ENCODE measurements at regions not wholly inside any gene's neighbourhood (a gene's known extent, or its start where the extent isn't known, plus 50 kb on each side); places are given as distances from the start of the nearest gene placed in this dataset.

DNA sequence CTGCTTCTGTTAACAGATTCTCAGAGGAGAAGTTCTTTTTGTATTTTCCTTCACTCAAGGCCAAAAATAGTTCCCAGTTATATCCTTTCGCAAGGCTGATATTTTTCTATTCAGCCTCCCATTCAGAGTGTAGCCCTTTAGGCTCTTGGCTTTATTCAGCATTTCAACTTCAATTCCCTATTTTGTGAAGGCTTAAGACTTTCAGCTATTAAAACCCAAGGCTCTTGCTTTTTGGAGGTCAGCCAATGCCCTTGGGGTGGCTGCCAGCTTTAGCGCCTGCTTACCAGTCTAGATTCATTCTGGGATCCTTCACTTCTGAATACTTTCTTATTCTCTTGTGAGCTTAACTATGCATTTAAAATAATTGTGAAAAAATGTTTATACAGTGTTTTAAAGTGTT, 57.3 kb upstream of the ADGRA3 start:
- no peak overlapping the region for H3K4me3 ChIP-seq (ENCODE audit: control insufficient read depth, low read depth, low read length)
- no peak for DNase-seq (ENCODE audit: low read depth)
- TF ChIP-seq, protein P1, sequence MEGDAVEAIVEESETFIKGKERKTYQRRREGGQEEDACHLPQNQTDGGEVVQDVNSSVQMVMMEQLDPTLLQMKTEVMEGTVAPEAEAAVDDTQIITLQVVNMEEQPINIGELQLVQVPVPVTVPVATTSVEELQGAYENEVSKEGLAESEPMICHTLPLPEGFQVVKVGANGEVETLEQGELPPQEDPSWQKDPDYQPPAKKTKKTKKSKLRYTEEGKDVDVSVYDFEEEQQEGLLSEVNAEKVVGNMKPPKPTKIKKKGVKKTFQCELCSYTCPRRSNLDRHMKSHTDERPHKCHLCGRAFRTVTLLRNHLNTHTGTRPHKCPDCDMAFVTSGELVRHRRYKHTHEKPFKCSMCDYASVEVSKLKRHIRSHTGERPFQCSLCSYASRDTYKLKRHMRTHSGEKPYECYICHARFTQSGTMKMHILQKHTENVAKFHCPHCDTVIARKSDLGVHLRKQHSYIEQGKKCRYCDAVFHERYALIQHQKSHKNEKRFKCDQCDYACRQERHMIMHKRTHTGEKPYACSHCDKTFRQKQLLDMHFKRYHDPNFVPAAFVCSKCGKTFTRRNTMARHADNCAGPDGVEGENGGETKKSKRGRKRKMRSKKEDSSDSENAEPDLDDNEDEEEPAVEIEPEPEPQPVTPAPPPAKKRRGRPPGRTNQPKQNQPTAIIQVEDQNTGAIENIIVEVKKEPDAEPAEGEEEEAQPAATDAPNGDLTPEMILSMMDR (IDR thresholded peaks at IDR 0.05; ENCODE audit: control insufficient read depth, insufficient read depth, low read depth, low read length, missing control alignments), result no peak

DNA sequence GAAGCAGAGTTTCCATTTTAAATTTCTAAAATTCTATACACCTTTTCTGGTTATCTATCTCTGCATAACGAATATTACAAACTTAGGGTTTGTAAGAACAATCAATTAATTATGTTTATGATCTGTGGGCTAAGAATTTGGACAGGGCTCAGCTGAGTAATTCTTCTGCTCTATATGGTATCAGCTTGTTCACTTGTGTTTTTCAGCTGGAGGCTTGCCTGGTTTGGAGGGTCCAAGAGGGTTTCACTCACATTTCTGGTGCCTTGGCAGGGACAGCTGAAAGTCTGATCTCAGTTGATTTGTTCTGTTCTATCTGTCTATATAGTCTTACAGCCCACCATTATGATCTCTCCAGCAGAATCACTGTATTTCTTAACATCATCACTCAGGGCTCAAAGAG, 57.8 kb upstream of the ADGRA3 start:
- DNase-seq (ENCODE audit: low read depth), result no peak
- no peak overlapping the region for H3K4me3 ChIP-seq (ENCODE audit: control insufficient read depth, low read depth, low read length)
- TF ChIP-seq, protein P1 (IDR thresholded peaks at IDR 0.05; ENCODE audit: control insufficient read depth, insufficient read depth, low read depth, low read length, missing control alignments), result no peak

DNA sequence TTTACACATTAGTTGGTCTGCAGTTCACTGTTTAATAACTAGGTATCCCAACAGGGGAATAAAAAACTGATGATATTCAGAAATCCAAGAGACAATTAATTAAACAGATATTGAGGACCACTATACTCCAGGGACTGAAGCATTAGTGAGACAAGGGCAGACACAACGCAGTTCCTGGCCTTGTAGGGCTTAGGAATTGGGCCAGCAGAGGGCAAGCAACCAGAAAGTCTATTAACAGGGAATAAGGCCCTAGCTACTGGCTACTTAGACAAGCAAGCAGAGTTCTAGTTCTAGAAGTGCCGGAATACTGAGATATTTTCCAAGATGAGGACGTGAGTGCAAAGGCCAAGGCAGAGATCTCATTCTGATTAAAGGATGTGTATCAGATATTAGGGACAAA, 58.6 kb upstream of the ADGRA3 start:
- TF ChIP-seq, protein P1 (IDR thresholded peaks at IDR 0.05; ENCODE audit: control insufficient read depth, insufficient read depth, low read depth, low read length, missing control alignments), result no peak
- no peak for DNase-seq (ENCODE audit: low read depth)
- no peak overlapping the region for H3K4me3 ChIP-seq (ENCODE audit: control insufficient read depth, low read depth, low read length)

DNA sequence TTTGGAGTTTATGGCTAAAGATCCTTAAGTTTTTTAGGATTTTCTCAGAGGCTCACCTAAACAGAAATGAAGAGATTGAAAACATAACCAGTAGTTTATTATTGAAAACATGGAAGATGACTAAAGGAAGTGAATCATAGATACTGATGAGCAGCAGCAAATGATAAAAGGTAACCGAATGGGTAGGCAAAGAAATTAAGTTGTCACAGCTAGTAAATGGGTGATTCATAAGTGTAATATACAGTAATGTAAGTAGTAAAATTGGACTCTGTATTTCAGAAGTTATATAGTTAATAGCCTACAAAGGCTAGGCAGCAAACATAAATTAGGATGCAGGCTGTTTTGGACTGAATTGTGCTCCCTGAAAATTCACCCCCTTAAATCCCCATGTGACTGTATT, 59.0 kb upstream of the ADGRA3 start:
- DNase-seq (ENCODE audit: low read depth), result no peak
- TF ChIP-seq, protein P1 (IDR thresholded peaks at IDR 0.05; ENCODE audit: control insufficient read depth, insufficient read depth, low read depth, low read length, missing control alignments), result no peak
- no peak overlapping the region for H3K4me3 ChIP-seq (ENCODE audit: control insufficient read depth, low read depth, low read length)

DNA sequence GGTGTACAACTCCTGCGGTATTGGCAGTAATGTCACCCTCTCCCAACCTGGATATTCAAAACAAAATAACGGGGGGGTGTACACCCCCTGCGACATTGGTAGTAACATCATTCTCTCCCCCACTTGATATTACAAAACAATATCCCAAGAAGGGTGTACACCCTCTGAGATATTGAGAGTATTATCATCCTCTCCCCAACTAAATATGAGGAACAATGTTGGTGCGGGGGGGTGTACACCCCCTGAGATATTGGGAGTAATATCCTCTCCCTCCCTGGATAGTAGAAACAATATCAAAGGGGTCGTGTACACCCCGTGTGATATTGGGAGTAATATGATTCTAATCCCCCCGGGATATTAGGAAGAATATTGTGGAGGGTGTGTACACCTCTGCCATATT, 71.4 kb upstream of the ADGRA3 start:
- DNase-seq (ENCODE audit: low read depth), result no peak
- TF ChIP-seq, protein P1 (IDR thresholded peaks at IDR 0.05; ENCODE audit: control insufficient read depth, insufficient read depth, low read depth, low read length, missing control alignments), result no peak
- H3K4me3 ChIP-seq (ENCODE audit: control insufficient read depth, low read depth, low read length), result no peak overlapping the region

DNA sequence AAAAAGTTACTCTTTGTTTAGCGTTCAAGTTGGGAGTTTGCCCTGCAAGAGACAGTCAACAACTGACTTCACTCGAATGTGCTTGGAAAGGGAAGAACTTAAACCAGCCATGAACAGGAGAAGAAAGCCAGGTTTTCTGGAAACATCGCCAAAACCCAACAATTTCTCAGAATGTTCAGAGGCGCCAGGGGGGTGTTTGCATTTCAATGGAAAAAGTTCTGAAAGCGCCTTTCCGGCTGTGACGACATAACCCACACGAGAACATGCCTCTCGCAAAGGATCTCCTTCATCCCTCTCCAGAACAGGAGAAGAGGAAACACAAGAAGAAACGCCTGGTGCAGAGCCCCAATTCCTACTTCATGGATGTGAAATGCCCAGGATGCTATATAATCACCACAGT, 78.1 kb upstream of the ADGRA3 start:
- TF ChIP-seq, protein P1 (IDR thresholded peaks at IDR 0.05; ENCODE audit: control insufficient read depth, insufficient read depth, low read depth, low read length, missing control alignments), result no peak
- no peak overlapping the region for H3K4me3 ChIP-seq (ENCODE audit: control insufficient read depth, low read depth, low read length)
- DNase-seq (ENCODE audit: low read depth), result no peak

DNA sequence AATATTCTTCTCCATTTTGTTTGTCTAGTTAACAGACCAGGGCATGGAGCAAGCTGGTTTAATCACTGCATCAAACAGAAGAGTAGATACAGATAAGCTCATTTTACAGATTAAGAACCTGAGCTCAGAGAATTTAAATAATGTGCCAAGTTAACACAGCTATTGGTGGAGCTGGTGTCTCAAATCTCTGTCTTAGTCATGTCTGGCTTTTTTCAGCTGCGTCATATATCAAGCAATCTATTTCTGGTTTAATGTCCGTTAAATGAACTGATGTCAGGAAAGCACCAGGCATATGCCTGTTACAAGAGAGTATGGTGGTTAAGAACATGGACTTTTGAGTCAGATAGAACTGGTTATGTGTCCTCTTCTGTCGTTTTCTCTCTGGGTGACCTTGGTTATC, 79.8 kb upstream of the ADGRA3 start:
- DNase-seq (ENCODE audit: low read depth), result no peak
- no peak overlapping the region for H3K4me3 ChIP-seq (ENCODE audit: control insufficient read depth, low read depth, low read length)
- TF ChIP-seq, protein P1 (IDR thresholded peaks at IDR 0.05; ENCODE audit: control insufficient read depth, insufficient read depth, low read depth, low read length, missing control alignments), result no peak

All from AG09309 (cell line).